Tibial nerve (tissue), 4 donors: ENCODE measurements at regions not wholly inside any gene's neighbourhood (a gene's known extent, or its start where the extent isn't known, plus 50 kb on each side); places are given as distances from the start of the nearest gene placed in this dataset.

ENCODE experiments used
- DNase-seq, 2 donors: peaks; one replicate each; pipeline ENCODE4 v3.0.0-alpha.2; 2019; ENCODE audit warnings: low spot score in 2 of 2
- H3K27ac ChIP-seq, 4 donors: fragments of 200-600 bp; sonication (generic) in 3 of 4; one replicate each; pipeline ENCODE4 v1.5.1; 2017 to 2019; ENCODE audit warnings: mild to moderate bottlenecking in 1 of 4
- H3K27me3 ChIP-seq, 2 donors: fragments of 200-600 bp; sonication (generic) in 1 of 2; one replicate each; pipeline versions ENCODE4 v1.5.1 to v1.6.0; 2017 to 2019
- H3K36me3 ChIP-seq, 3 donors: fragments of 200-600 bp; sonication (generic); one replicate each; pipeline ENCODE4 v1.5.1; 2018 to 2019
- H3K4me1 ChIP-seq, 4 donors: fragments of 200-600 bp; sonication (generic) in 3 of 4; one replicate each; pipeline ENCODE4 v1.5.1; 2017 to 2019
- H3K4me3 ChIP-seq, 4 donors: fragments of 200-600 bp; sonication (generic) in 3 of 4; one replicate each; pipeline ENCODE4 v1.5.1; 2017 to 2019; ENCODE audit warnings: mild to moderate bottlenecking in 1 of 4, moderate library complexity in 1 of 4
- H3K9me3 ChIP-seq, 4 donors: fragments of 200-600 bp; sonication (generic) in 3 of 4; one replicate each; pipeline ENCODE4 v1.5.1; 2017 to 2019
- EP300 ChIP-seq, 2 donors: sonication (generic); formaldehyde crosslinking; IDR thresholded peaks; one replicate each; pipeline ENCODE4 v1.6.1; 2017; ENCODE audit warnings: antibody characterized with exemption in 2 of 2, mild to moderate bottlenecking in 1 of 2
- POLR2A ChIP-seq, 2 donors: fragments of 450-650 bp; IDR thresholded peaks; one replicate each; pipeline ENCODE4 v1.6.1; 2017; ENCODE audit warnings: antibody characterized with exemption in 2 of 2, mild to moderate bottlenecking in 2 of 2, moderate library complexity in 2 of 2
- WGBS, 2 donors: methylation state at CpG; one replicate each; pipeline ENCODE4 v1.1.5; 2018; 5-methylcytosine and 5-hydroxymethylcytosine counted together
- TF ChIP-seq, protein P1 (sequence below), 5 experiments: fragments of 200-600 bp in 3 of 5; fragments of 450-650 bp in 2 of 5; sonication (generic) in 3 of 5; IDR thresholded peaks; one replicate each; pipeline ENCODE4 v1.5.1; 2016 to 2019; ENCODE audit warnings: antibody characterized with exemption in 5 of 5, mild to moderate bottlenecking in 3 of 5, moderate library complexity in 2 of 5

DNA sequence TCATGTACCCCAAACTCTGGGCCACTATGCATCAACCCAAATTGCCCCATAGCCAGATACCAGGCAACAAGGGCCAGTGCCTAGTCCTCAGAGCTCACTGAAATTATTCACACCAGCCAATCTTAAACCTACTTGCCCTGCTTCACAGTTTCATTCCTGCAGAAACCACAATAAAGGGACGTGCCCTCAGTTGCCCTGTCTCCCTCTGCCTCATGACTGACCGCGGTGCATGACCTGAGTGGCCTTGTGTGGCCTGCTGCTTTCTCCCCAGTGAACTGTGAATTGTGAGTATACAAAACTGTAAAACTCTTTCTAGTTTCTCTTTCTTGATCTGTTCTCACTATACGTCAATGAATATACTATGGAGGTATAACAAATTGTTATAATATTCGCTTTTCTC lies 490.9 kb upstream of the MIS18BP1 start:
- 59 to 62% methylated on average over 5 of the region's 5 CpGs for WGBS, 2 donors

DNA sequence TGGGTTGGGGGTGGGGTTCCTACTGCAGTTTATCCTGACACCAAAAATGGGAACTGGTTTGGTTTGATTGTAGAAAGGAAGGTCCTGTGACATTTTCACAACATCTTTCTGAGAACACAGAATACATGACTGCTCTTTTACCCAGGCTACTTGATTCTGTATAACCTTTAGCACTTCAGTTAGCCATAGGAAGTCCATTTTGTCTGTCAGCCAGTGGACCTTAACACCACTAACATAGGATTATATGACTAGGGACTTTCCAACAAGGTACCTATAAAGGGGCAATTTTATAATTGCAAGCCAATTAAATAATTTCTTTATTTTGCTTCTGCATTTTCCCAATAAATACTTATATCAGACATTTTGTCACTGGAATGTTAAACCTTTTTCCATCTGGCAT lies 489.2 kb upstream of the MIS18BP1 start:
- Histone ChIP-seq H3K27ac (no peak overlapping the region), H3K9me3 (no peaks in the 10 kb centered on the region), H3K4me3 (no peak overlapping the region), H3K36me3 (no peaks in the 10 kb centered on the region), H3K27me3 (no peaks in the 10 kb centered on the region), H3K4me1 (no peaks in the 10 kb centered on the region)
- no peak for DNase-seq
- TF ChIP-seq POLR2A (IDR thresholded peaks at IDR 0.05) (no peak), EP300 (IDR thresholded peaks at IDR 0.05) (no peak)
- TF ChIP-seq, protein P1, sequence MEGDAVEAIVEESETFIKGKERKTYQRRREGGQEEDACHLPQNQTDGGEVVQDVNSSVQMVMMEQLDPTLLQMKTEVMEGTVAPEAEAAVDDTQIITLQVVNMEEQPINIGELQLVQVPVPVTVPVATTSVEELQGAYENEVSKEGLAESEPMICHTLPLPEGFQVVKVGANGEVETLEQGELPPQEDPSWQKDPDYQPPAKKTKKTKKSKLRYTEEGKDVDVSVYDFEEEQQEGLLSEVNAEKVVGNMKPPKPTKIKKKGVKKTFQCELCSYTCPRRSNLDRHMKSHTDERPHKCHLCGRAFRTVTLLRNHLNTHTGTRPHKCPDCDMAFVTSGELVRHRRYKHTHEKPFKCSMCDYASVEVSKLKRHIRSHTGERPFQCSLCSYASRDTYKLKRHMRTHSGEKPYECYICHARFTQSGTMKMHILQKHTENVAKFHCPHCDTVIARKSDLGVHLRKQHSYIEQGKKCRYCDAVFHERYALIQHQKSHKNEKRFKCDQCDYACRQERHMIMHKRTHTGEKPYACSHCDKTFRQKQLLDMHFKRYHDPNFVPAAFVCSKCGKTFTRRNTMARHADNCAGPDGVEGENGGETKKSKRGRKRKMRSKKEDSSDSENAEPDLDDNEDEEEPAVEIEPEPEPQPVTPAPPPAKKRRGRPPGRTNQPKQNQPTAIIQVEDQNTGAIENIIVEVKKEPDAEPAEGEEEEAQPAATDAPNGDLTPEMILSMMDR (IDR thresholded peaks at IDR 0.05) = no peak

More for the DNA sequence above, 490.9 kb upstream of the MIS18BP1 start:
- TF ChIP-seq, protein P1 (IDR thresholded peaks at IDR 0.05) = no peak
- no peak for TF ChIP-seq POLR2A (IDR thresholded peaks at IDR 0.05)
- TF ChIP-seq EP300 (IDR thresholded peaks at IDR 0.05) = no peak
- no peaks in the 10 kb centered on the region for H3K4me1 ChIP-seq
- H3K27me3 ChIP-seq = no peaks in the 10 kb centered on the region
- H3K36me3 ChIP-seq = no peaks in the 10 kb centered on the region
- no peak overlapping the region for H3K4me3 ChIP-seq
- H3K27ac ChIP-seq = no peak overlapping the region
- no peaks in the 10 kb centered on the region for H3K9me3 ChIP-seq
- no peak for DNase-seq

DNA sequence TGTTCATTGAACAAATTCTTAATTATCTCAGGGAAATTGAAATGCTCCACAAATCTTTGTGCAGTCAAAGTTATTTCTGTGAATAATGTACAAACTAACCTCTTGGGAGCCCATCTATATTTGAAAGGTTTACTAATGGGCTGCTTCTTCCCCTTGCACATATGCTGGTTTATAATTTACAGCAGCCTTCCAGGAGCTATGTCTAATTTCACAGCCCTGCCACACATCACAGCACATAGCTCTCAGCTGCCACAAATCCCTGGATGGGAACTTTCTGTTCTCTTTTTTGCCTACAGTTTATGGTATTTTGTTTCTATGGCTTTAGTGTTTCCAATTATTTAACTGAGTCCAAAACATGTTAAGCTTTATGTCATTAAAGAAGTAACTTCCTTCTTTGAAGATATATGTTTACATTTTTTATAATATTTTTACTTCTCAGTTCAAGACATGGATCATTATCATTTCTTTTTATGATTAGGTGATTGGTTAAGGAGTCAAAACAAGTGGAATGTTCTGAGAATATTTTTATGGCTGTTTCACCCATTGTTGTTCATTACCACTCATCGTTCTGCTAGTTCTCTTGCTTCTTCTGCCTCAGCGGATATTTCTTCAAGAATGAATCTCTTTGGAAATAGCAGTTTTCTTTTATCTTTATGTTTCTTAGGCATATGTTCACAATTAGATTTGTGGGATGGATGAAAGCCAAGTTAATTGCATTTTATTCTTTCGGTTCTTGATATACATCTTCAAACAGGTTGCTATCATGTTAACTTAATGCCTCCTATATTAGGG lies 475.6 kb upstream of the MIS18BP1 start:
- no peaks in the 10 kb centered on the region for H3K9me3 ChIP-seq

GRCh38 chr14:45727133-45727532 lies 474.1 kb upstream of the MIS18BP1 start:
- Histone ChIP-seq H3K27me3 (no peaks in the 10 kb centered on the region), H3K36me3 (no peaks in the 10 kb centered on the region), H3K4me3 (no peak overlapping the region), H3K4me1 (no peaks in the 10 kb centered on the region), H3K9me3 (no peaks in the 10 kb centered on the region), H3K27ac (no peak overlapping the region)
- WGBS, 2 donors = 88 to 93% methylated on average over 1 of the region's 1 CpG
- no peak for DNase-seq
- TF ChIP-seq POLR2A (IDR thresholded peaks at IDR 0.05) = no peak
- TF ChIP-seq, protein P1 (IDR thresholded peaks at IDR 0.05) = no peak
- no peak for TF ChIP-seq EP300 (IDR thresholded peaks at IDR 0.05)

More for the DNA sequence above, 475.6 kb upstream of the MIS18BP1 start:
- Histone ChIP-seq H3K27ac (no peak overlapping the region), H3K4me1 (no peaks in the 10 kb centered on the region), H3K36me3 (no peaks in the 10 kb centered on the region), H3K4me3 (no peak overlapping the region), H3K27me3 (no peaks in the 10 kb centered on the region)
- WGBS, 2 donors = 56 to 59% methylated on average over 3 of the region's 3 CpGs
- DNase-seq = no peak
- TF ChIP-seq, protein P1 (IDR thresholded peaks at IDR 0.05) = no peak
- TF ChIP-seq POLR2A (IDR thresholded peaks at IDR 0.05) = no peak
- TF ChIP-seq EP300 (IDR thresholded peaks at IDR 0.05) = no peak

DNA sequence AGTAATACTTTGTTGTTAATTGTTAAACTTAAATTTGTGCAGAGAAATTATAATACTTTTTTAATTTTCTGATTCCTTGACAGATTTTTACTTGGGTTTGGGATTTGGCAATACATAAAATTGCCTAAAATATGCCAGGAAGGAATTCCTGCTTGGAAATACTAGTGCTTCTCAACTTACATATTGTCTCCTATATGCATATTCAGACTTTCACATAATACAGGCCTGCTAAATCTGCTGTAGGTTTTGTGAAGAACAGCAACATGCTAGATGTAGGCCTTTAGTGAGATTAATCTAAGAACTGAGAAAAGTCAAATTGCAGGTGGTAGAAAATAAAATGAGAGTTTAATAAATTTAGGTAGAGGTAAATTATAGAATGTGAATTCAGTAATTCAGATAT lies 468.5 kb upstream of the MIS18BP1 start:
- H3K4me3 ChIP-seq = no peak overlapping the region
- no peaks in the 10 kb centered on the region for H3K4me1 ChIP-seq
- H3K9me3 ChIP-seq = no peaks in the 10 kb centered on the region
- no peaks in the 10 kb centered on the region for H3K36me3 ChIP-seq
- H3K27ac ChIP-seq = no peak overlapping the region
- no peak for TF ChIP-seq EP300 (IDR thresholded peaks at IDR 0.05)
- TF ChIP-seq, protein P1 (IDR thresholded peaks at IDR 0.05) = no peak
- no peak for TF ChIP-seq POLR2A (IDR thresholded peaks at IDR 0.05)
- no peak for DNase-seq
- no peaks in the 10 kb centered on the region for H3K27me3 ChIP-seq
